Fibroblast of villous mesenchyme (primary cell): ENCODE measurements at regions not wholly inside any gene's neighbourhood (a gene's known extent, or its start where the extent isn't known, plus 50 kb on each side); places are given as distances from the start of the nearest gene placed in this dataset.

Source experiments
- DNase-seq: peaks from one replicate; pipeline ENCODE4 v3.0.0-alpha.2; 2010; ENCODE audit warnings: low read depth
- H3K4me3 ChIP-seq: 2 replicates; pipeline ENCODE4 v1.5.1; 2011; ENCODE audit warnings: low read depth, mild to moderate bottlenecking, low read length
- CTCF ChIP-seq: IDR thresholded peaks from 2 replicates; pipeline ENCODE4 v1.5.1; 2012; ENCODE audit warnings: low read depth, mild to moderate bottlenecking, low read length; ENCODE audit not compliant: insufficient read depth

DNA sequence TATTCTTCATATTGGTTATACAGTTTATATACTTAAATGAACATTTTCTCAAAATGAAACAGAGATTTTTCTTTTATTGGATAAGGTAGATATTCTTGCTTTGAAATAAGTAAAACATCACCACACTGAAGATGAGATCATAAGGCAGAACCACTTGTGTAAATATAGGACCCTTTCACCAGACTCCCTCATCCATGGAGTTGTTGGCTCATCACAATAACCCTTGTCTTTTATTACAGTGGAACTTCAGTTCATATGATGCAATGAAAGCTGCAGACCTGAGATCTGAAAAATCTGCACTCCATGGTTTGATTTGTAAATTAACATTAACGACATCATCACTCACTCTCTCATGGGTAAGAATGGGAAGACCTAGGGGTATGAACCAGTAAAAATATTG, 51.9 kb upstream of the DBX2 start:
- TF ChIP-seq CTCF = no peak
- H3K4me3 ChIP-seq = no peak overlapping the region
- no peak for DNase-seq

- TF ChIP-seq CTCF = no peak
- no peak for DNase-seq
- no peak overlapping the region for H3K4me3 ChIP-seq
These were observed 55.1 kb upstream of the DBX2 start for GRCh38 chr12:45105996-45106395.

DNA sequence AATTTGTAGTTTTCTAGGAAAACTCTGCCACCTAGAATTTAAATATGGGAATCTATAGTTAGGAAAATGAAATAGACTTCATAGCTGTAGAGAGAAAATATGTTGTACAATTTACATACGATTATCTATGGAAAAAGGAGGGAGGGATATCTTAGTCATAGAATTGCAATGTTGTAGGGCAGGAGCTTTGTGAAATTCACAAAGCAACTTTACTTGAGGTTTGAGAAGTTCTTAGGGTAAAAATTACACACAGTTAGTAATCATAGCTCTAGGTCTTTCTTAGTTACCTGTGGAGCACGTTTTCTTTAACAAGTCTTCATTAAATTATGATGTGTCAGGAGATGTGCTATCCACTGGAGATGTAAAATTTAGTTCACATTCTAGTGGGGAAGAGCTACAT, 61.4 kb upstream of the DBX2 start:
- no peak for TF ChIP-seq CTCF
- no peak for DNase-seq
- H3K4me3 ChIP-seq = no peak overlapping the region

- DNase-seq = no peak
- no peak overlapping the region for H3K4me3 ChIP-seq
These were observed 70.3 kb upstream of the DBX2 start for GRCh38 chr12:45121224-45121623.

DNA sequence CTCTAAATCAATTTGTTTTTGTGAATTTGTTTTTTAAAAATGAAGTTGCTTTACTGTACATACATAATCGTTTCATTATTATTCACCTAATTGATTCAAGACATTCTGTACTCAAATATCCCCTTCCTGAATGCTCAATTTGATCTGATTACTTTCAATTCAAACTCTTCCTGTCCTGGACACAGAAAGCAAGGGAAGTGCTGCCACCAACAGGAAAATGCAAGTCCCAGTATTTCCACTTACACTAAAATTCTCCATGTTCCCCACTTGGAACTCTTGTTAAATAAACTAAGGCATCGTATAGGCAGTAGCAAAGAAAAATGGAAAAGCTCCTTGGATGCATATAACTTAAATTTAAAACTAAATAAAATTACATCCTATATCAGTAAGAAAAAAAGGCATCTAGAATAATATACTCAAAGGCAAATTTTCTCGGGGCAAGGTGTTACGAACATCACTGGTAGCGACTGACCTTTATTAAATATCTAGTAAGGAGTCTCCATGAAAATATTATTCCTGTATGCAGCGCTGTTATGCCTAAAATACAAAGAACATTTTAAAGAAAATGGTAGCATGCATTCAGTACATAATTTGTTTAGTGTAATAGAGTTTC, 72.0 kb upstream of the DBX2 start:
- peak; percentile 45 for TF ChIP-seq CTCF
- peak; percentile 32 for DNase-seq
- no peak overlapping the region for H3K4me3 ChIP-seq

More at GRCh38 chr12:45121224-45121623, 70.3 kb upstream of the DBX2 start:
- no peak for TF ChIP-seq CTCF

GRCh38 chr12:45124485-45125155, 73.7 kb upstream of the DBX2 start:
- H3K4me3 ChIP-seq = no peak overlapping the region
- TF ChIP-seq CTCF = no peak
- DNase-seq = no peak
